ENCODE measurements at regions not wholly inside any gene's neighbourhood (a gene's known extent, or its start where the extent isn't known, plus 50 kb on each side); places are given as distances from the start of the nearest gene placed in this dataset.
"Not testable (repeated sequence)": the region's sequence is repeated elsewhere in the genome, so short reads cannot be mapped to it uniquely, and the experiment has no call there.

DNA sequence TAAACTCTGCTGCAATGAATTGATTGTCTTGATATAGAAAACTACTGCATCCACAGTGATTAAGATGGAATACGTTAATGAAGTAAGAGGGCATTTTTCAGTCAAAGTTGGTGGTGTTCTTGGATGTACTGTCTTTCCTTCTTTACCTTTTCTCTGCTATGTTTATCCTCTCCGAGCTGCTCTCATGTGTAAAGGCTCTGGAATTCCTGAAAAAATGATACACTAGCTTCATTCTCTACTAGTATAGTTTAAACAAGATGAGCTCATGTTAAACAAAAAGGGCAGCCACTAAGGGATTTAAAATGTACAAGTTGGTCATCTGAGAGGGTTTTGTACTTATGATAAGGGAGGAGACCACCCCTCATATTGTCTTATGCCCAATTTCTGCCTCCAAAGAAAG lies 504.6 kb upstream of the NECTIN3 start:
- DNase-seq, result no peak

DNA sequence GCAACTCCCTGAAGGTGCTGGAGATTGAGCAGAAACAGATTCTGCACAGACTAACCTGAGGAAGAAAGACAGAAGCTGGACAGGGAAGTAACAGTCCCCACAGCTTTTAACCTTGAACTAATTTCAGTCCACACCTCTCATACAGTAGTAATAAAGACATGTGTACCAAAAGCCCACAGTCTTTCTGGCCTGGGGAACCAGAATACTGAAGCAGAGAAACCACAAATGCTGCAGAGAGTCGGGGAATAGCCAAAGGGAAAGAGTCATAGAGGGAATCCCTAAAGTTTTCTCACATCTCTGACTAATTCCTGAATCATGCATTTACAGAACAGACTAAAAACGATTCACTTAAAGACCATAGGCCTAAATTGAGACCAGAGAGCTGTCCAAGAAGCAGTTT lies 503.4 kb upstream of the NECTIN3 start:
- no peak for DNase-seq

DNA sequence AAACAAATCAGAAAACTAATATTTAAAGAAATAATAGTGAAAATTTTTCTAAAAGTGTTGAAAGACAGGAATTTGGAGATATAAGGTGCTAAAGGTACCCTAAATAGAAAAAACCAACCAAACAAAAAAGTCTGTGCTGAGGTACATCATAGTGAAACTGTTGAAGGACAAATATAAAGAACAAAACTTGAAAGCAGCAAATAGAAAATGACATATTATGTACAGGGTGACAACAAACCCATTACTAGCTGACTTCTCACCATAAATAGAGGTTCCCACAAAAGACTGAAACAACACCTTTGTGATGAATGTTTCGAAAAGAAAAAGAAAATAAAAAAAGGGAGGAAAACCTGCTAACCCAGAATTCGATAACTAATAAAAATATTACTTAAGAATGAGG lies 502.5 kb upstream of the NECTIN3 start:
- no peak for DNase-seq

DNA sequence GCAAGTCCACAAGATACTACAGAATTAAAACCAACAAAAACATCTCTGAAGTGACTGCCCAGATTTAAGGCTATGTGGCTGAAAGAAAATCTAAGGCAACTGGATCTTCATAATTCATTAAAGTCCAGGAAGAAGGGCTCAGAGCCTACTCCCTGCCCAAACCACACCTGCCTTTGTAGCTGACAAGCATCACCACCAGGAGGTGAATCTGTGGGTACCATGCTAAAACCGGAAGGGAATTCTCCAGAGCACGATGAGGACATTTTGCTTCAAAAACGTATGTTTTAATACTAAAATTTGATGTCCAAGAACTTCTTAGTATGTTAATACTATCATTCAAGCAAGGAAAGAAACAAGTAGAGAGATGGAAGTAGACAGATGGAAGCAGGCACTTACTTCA lies 495.9 kb upstream of the NECTIN3 start:
- no peak for DNase-seq

DNA sequence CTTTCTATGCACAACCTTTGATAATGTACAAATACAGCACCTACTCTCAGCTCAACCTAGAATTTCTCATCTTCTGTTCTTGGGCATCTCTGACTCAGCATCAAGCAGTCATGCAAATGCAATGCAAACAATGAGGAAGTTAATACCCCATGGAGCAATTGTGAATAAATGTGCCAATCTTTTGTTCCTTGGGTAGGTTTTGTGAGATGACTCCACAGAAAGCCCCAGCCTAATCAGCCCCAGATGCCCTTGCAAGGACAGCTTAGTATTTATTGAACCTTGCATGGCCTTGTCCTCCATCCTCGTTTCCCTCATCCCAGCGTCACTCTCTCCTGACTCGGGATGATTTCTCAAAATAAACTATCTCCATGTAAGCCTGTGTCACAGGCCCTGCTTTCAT lies 494.7 kb upstream of the NECTIN3 start:
- no peak for DNase-seq

DNA sequence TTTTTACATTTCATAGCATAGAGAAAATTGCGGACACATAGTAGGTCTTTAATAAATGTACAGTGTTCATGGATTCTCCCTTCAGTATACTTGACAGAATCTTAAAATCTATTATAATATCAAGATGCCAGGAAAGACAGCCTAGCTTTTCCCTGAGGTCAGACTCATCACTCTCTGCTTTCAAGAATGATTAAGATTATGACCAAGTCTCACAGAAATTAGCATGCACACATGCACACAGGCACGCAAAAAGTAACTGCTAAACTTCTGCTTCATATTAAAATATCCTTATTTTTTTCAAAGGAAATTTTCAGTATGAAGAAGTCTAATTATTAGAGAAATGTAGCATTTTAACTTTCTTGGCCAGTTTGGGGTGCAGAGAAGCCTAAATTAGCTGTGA lies 493.8 kb upstream of the NECTIN3 start:
- no peak for DNase-seq

DNA sequence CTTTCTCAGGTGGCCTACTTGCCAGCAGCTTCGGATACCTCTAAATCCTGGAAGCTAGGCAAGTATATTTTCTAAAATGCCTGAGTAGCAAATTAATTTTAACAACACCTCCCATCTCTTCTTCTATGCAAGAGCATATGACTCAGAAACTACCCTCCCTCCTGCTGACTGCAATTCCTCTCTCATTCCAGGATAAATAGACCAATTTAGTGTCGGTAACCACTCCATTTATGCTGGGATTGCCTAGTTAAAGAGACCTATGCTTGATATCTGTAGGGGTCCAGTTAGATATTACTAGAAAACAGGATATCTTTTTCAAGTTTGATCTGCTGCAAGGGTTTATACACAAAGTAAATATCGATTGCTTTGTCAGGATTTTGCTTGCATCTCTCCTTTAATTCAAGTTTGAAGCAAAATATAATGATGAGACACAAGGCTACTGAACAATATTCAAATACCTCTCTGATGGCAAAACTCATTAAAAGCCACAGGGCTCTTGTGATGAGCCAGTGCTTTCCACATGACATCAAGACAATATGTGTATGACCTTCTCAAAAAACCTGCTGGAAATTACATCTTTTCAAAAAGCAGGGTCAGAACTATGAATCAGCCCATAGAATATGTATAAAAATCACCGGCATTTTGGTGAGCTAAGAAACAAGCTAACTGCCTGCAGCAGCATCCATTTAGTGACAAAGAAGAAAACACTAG lies 491.6 kb upstream of the NECTIN3 start:
- no peak for DNase-seq

DNA sequence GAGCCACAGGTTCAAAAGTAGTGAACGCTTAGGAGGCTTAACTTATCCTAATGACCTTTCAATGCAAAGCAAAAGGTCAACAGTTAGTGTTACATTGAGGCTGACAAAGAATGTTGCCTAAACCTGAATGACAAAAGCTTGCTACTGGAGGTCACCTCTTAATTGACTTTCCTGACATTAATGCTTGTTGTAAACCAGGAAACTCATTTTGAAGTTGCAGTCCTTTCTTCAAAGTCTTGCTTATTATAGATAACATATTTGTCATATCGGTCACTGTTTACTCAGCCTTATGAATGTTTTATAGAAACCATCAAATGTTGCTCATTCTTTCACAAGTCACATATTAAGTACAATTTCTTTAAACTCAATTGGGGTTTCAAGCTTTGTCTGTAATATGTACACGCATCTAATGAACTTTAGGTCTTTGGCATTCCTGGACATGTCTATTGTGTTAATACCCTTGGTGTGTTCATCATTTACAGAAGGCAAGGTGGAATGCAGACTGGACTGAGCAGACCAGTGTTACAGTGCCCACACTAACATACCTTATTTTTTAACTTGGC lies 488.2 kb upstream of the NECTIN3 start:
- no peak for DNase-seq

DNA sequence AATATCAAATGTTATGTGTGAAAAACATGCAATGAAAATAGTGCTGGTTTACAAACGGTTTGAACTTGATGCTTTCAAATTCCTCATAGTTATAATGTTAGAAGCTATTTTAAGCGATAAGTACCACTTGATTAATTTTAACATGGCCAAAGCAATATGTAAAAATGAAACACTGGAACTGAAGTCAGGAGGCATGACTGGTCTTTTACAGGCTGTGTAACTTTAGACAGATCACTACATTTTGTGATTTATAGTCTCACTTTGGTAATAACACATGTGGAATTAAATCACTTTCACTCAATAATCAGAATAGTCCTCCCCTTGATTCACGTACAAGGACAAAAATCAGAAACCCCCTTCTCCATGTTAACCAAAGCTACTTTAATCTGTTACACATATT lies 482.7 kb upstream of the NECTIN3 start:
- no peak for DNase-seq

DNA sequence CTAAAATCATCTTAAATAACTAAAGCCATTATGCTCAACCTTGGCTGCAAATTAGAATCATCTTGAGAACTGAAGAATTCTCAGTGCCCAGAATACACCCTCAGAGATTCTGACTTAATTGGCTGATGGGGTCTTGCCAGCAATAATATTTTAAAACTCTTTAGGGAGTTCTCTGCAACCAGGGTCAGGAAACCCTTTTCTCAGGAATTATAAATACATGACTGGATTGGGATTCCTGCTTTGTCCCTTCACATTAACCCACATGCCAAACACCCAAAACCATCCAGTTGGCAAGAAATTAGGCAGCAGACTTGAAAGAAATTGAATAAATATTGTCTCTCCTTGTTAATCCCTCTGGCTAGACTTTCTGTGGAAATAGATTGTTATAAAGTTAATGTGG lies 482.3 kb upstream of the NECTIN3 start:
- no peak for DNase-seq

DNA sequence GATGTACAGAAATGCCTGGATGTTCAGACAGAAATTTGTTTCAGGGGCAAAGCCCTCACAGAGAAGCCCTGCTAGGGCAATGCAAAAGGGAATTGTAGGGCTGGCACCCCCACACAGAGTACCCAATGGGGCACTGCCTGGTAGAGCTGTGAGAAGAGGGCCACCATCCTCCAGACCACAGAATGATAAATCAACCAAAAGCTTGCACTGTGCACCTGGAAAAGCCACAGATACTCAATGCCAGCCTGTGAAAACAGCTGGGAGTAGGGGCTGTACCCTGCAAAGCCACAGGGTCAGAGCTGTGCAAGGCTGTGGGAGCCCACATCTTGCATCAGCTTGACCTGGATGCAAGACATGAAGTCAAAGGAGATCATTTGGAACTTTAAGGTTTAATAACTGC lies 477.9 kb upstream of the NECTIN3 start:
- no peak for DNase-seq

DNA sequence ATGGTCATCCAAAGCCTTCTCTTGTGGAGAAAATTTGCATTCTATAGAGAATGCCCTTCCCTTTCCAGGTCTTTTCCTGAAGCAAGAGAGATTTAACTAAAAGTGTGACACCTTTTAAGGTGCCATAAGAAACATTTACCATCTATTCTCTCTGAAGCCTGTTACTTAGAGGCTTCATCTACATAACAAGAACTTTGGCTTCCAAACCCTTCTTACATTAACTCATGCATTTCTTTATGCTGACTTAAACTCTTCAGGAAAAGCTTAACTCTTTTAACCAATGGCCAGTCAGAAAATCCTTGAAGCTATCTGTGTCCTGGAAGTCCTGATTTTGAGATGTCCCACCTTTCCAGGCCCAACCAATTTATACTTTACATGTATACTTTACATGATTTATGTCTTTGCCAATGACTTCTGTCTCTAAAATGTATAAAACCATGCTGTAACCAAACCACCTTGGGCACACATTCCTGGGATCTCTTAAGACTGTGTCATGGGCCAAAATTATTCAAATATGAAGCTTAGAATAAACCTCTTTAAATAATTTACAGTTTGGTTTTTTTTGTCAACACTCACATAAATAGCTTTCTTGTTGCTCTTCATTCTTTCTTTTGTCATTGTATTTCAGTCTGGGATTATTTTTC lies 472.6 kb upstream of the NECTIN3 start:
- no peak for DNase-seq

DNA sequence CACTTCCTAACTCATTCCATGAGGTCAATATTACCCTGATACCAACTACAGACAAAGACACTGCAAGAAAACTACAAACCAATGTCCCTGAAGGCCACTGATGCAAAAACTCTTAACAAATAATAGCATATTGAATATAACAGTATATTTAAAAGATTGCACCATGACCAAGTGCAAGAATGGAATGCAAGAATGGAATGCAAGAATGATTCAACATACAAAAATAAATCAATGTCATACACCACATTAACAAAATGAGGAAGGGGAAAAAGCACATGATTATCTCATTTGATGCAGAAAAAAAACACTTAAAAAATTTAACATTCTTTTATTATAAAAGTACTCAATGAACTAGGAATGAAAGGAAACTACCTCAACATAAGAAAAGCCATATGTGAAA lies 463.1 kb upstream of the NECTIN3 start:
- no peak for DNase-seq

DNA sequence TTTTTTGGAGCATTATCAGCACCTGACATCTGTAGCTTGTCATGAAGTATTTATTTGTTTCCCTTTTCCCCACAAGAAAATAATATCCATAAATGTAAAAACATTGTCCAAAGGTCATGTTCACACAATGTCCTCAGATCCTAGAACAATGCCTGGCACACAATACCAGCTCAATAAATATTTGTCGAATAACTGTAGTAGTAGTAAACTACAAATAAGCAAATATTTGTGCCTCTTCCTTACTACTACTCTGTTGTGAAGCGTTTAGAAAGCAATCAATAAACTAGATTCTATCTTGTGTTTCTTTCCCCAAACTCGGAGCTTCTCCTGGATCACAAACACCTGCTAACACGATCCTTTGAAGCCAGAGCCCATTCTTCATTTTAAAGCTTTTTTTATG lies 459.6 kb upstream of the NECTIN3 start:
- DNase-seq, result no peak

DNA sequence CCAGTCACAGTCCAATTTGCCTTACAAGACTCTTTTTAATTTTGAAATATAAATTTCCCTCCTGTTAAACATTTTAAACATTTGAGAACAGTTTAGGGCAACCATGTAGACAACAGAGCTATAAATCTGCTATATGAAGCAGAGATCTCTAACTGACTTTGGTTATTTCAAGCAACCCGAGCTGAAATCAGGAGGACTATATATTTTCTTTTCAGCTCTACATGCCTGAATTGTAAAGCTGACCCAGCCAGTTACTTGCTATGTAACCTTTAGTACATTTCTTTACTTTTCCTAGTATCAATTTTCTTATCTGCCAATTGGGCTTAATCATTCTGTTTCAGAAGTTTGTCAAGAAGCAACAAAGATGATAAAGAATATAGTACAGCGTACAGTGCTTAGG lies 457.4 kb upstream of the NECTIN3 start:
- no peak for DNase-seq

DNA sequence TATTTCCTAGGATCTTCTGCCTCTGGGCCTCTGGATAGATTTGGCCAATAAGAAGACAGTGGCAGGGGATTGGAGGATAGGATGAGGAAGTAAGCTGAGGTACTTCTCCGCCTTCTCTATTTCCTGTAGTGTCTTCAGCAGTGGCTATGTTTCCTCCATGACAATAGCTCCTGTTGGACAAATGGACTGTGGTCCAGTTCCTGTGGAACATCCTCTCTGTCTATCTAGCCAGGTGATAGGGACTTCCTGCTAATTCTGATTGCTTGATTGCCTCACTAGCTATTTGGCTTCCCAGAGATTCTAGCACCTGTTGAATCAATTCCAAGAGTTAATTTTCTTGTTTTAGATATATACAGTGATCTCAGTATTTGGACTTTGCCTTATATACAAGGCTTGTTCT lies 456.2 kb upstream of the NECTIN3 start:
- DNase-seq, result no peak

DNA sequence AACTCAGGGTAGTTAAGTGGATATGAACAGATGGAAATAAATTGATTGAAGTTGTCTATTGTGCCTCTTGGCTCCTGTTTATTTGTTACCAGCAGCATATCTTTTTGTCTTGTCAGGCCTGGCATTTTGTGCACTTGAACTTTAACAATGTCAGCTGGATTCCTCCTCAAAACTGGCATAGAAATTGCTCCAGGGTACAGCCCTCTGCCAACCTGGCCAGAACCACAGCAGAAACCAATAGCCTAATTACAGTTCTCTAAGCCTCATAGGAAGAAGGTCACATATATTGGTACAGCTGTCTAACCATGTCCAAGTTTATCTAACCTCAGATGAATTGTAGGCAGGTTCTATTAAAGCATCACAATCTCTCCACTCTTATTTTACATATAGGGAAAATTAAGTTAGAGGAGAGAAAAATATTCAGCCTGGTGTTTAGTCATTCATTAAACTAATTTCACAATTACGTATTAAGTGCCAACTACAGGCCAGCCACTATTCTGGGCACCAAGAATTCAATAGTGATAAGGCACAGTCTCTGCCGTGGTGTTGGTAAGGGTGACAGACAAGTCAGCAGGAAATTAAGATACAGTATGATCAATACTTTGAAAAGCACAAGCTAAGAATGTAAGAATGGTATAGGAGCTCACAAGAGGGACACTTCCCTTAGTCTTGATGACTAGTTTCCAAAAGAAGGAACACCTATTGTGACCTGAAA lies 452.9 kb upstream of the NECTIN3 start:
- DNase-seq, result no peak

DNA sequence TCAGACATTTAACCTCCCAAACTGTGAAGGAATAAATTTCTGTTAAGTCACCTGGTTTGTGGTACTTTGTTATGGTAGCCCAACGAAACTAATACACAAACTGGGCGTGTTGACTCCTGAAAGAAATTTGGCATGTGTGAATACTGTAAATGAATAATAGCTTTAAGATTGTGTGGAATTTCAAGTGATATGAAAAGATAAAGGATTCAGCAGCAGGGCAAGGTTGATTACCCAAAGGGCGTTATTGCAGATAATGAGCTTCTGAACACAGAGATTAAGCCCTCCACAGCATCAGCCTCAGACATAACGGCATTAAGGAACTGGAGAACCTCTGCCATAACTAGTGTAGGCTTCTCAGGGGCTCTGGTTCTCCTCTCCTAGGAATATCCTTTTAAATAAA lies 451.5 kb upstream of the NECTIN3 start:
- DNase-seq, result no peak

DNA sequence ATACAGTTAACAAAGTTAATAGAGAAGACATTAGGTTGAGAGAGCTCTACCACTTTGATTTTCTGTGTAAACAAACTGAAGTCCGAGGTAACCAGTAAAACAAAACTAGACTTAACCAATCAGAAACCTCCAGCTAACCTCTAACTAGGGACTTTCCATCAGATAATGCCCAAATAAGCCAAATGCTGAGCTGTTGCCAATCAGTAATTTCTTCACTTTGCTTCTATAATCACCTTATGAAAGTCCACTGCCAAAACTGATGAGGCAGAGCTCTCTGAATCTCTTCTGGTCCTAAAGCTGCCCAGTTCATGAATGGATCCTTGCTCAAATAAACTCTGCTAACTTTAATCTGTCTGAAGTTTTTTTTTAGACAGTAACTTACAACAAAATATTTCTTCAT lies 448.0 kb upstream of the NECTIN3 start:
- DNase-seq, result no peak

DNA sequence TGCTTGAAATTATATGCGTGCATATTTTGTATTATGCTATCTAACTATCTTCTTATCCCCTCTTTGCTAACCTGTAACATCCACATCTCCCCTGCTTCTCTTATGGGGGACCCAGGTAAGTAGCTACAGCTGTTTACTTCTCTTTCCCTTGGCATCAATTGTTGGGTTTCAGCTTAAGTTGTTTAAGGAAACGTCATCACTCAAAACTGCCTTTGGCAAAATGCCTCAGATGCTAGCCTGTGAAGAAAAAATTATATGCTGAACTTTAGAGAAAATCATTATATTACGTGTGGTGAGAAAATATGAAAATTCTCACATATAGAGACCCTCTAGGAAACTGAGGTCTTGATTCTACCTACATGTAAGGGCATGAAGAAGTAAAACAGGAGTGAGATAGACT lies 447.0 kb upstream of the NECTIN3 start:
- DNase-seq, result no peak

DNA sequence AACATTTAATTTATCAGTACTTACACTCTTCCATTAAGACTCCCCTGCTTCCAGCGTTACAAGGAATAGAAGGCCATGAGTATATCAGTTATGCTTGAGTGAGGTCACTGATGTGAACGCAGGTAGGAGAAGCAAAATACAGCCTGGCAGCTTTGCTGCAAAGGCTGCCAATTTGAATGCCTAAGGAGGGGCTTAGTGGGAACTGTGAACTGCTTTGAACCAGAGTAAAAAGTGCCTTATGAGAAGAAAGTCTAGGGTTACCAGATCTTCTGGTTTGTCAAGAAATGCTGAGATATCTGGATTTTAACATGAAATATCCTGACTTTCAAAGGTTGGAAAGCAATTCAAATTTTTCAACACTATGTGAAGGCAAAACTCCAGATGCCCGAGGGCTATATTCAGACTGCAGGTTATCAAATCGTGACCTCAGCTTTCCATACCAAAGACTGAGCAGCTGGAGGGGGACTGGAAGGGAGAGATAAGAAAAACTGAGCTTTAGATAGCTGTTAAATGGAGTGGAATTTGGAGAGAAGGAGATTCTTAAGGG lies 446.3 kb upstream of the NECTIN3 start:
- DNase-seq, result no peak

DNA sequence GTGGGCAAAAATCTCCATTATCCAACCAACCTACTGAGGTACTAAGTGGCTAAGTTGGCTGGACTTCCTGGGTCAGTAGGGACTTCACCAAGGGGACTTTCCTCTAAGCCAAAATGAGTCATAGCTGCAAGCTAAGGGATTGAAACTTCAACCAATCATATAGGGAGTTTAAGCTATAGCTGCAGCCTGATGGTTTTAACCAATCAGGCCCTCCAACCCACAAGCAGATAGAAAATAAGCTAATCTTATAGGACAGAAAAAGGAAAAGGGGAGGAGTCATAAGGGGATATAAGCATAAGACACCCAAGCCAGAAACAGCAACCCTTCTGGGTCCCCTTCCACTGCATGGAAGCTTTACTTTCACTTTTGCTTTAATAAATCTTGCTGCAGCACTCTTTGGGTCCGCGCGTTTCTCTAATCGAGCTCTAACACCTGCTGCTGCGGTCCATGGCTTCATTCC lies 444.9 kb upstream of the NECTIN3 start:
- DNase-seq, result not testable (repeated sequence)

DNA sequence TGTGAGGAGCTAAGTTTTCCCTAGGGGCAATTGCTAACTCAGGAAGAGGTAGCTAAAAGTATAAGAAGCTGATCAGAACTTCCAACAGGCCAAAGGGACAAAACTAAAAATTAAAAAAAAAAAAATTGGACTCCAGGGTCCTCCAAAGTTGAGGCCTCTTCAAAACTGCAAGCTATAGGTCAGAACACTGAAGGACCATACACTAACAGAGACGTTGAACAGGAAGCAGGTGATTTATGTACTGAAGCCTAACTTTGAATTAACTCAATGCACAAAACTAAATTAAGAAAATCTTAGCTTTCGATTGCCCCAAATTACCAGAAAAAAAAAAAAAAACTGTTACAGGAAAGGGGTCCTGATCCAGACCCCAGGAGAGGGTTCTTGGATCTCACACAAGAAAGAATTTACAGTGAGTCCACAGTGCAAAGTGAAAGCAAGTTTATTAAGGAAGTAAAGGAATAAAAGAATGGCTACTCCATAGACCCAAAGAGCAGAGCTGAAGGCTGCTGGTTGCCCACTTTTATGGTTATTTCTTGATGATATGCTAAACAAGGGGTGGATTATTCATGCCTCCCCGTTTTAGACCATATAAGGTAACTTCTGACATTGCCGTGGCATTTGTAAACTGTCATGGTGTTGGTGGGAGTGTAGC lies 442.8 kb upstream of the NECTIN3 start:
- no peak for DNase-seq

Measured in femur (tissue), 1 donor.